ENCODE measurements at regions not wholly inside any gene's neighbourhood (a gene's known extent, or its start where the extent isn't known, plus 50 kb on each side); places are given as distances from the start of the nearest gene placed in this dataset.

DNA sequence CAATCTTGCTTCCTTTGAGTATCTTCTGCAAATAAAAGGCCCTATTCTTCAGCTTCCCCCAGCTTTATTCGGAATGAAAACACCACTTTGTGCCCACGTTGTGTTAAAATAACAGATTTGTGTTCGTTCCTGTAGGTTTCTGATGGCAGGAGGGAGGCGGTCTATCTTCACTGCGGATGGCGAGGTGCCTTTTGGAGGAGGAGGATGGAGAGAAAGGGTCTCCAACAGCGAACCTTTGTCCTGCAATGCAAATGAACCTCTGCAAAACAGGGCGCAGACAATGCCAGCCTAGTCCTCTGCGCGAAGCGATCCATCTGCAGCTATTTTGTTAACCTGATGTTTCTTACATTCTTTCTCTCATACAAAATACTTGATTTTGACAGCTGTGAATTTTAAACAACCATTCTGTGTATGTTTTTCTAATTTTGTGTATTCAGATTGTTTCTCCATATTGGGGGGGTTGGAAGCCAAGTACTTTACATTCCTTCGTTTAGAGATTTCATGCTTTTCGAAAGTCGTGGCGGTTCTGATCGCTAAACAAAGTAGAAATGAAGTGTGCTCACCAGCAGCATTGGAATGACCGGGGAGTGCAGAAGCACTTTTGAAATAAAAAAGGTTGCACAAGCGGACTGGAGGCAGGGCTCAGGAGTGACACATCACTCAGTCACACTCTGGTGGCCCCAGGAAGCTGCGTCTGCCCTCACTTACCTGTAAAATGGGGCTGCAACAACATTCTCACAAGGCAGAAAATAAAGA, 279.0 kb upstream of the IRX5 start:
- TF ChIP-seq CTCF (IDR thresholded peaks at IDR 0.05), result no peak
- no peak for TF ChIP-seq POLR2A (IDR thresholded peaks at IDR 0.05)
- no peak for TF ChIP-seq EP300 (IDR thresholded peaks at IDR 0.05)
